ENCODE measurements at regions not wholly inside any gene's neighbourhood (a gene's known extent, or its start where the extent isn't known, plus 50 kb on each side); places are given as distances from the start of the nearest gene placed in this dataset.
"Not testable (repeated sequence)": the region's sequence is repeated elsewhere in the genome, so short reads cannot be mapped to it uniquely, and the experiment has no call there.

- DNase-seq (ENCODE audit: low read depth in 1 of 2, low spot score in 1 of 2) = no peak
Observed at GRCh38 chr19:28397306-28397705, 815.6 kb downstream of the UQCRFS1 start.

DNA sequence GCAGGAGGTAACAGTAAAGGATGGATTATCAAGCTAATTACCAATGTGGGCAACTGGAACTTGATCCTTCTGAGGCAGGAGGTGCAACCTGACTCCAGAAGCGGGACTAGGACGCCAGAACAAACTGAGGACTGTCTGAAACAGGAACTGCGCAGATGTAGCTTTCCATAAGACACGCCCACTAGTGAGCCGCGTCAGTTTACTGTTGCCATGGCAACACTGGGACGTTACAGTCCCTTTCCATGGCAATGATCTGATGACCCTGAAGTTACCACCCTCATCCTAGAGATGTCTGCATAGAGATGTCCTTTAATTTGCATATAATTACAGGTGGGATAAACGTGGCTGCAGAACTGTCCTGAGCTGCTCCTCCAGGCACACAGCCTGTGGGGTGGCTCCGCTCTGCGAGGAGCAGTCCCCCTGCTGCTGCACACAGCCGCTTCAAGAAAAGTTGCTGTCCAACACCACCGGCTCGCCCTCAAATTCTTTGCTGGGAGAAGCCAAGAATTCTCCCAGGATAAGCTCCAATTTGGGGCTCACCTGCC lies 816.6 kb downstream of the UQCRFS1 start:
- no peak for DNase-seq (ENCODE audit: low read depth in 1 of 2, low spot score in 1 of 2)

GRCh38 chr19:28394725-28395124 lies 818.2 kb downstream of the UQCRFS1 start:
- no peak for DNase-seq (ENCODE audit: low read depth in 1 of 2, low spot score in 1 of 2)

GRCh38 chr19:28393574-28394336 lies 819.2 kb downstream of the UQCRFS1 start:
- DNase-seq (ENCODE audit: low read depth in 1 of 2, low spot score in 1 of 2) = no peak

DNA sequence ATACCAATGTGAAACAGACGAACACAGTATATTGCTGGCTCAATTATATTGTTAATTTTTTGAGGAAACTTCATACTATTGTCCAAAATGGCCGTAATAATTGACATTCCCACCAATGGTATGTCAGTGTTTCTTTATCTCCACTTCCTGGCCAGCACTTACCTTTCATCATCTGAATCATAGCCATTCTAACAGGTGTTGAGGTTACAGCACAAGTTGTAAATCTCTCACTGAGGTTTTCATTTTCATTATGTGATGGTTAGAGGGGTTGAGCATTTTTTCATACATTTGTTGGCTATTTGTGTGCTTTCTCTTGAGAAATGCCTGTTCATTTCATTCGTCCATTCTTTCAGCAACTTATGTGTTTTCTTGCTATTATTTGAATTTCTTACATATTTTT lies 824.0 kb downstream of the UQCRFS1 start:
- no peak for DNase-seq (ENCODE audit: low read depth in 1 of 2, low spot score in 1 of 2)

DNA sequence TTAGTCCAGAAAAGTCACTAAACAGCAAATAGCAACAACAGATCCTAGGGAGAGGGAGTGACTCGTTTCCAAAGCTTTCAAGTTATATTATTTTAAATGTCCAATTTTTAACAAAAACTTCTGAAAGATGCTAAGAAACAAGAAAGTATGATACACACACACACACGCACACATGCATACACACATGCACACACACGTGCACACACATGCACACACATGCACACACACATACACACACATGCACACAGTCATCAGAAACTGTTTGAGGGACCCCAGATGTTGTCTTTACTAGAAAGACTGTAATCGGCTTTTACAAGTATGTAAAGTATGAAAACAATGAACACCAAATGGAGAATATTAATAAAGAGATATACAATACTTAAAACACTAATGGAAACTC lies 825.4 kb downstream of the UQCRFS1 start:
- no peak for DNase-seq (ENCODE audit: low read depth in 1 of 2, low spot score in 1 of 2)

DNA sequence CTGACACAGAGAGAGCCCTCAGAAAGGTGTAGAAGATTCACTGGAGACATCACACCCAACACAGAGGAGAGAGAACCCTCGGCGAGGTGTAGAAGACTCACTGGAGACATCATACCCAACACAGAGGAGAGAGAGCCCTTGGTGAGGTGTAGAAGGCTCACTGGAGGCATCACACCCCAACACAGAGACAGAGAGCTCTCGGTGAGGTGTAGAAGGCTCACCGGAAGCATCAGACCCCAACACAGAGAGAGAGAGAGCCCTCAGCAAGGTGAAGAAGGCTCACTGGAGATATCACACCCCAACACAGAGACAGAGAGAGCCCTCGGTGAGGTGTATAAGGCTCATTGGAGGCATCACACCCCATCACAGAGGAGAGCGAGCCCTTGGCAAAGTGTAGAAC lies 826.5 kb downstream of the UQCRFS1 start:
- DNase-seq (ENCODE audit: low read depth in 1 of 2, low spot score in 1 of 2) = no peak

GRCh38 chr19:28386066-28386465 lies 826.9 kb downstream of the UQCRFS1 start:
- no peak for DNase-seq (ENCODE audit: low read depth in 1 of 2, low spot score in 1 of 2)

DNA sequence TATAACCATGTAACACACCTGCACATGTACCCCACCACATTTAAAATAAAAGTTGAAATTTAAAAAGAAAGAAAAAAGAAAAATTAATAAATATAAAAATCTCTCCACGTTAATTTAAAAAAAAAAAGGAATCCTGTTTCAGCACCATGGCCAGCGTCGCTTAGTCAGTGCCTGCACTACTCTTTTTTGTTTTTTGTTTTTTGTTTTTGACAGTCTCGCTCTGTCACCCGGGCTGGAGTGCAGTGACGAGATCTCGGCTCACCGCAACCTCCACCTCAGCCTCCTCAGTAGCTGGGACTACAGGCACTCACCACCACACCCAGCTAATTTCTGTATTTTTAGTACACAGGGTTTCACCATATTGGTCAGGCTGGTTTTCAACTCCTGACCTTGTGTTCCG lies 835.9 kb downstream of the UQCRFS1 start:
- no peak for DNase-seq (ENCODE audit: low read depth in 1 of 2, low spot score in 1 of 2)

DNA sequence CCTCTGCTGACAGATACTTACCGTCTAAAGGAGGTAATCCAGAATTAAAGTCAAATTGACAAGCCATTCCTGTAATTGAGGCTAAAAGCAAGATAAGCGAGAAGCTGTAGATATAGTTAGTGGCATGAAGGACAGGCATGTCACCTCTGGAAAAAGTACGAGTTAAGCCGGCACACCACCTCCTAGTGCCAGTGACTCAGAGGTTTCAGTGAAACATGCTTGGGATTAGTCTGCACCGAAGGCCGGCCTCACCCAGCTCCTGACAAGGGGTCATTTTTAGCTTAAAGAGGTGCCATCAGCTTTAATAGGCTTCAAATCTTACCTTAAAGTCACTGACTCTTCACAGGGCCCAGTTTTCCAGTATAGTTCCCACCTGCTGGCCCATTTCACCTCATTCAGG lies 838.0 kb downstream of the UQCRFS1 start:
- no peak for DNase-seq (ENCODE audit: low read depth in 1 of 2, low spot score in 1 of 2)

DNA sequence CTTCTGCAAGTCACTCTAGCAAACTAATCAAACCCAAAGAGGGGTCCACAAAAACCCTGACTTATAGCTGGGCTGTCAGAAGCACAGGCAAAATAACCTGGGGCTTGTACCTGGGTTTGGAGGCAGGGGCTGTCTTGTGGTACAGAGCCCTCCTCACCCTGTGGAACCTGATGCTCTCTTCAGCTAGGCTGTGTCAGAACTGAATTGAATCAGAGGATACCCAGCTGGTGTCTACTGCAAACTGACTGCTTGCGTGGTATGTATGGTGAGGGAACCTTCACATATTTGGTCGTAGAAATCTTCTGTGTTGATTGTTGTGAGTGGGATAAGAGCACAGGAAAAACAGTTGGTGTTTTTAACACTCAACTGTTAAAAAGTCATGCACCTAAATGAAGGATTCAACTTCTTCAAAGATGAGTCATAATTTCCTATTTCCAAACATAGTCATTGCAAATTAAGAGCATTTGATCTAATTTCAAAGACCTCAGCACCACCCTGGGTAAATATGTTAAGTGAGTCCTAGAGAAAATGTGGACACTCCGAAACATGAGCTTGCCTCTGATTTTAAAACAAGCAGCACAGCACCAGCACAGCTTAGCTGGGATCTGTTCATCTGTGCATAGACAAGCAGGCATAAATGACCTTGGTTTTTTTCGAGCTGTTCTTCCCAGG lies 840.2 kb downstream of the UQCRFS1 start:
- no peak for DNase-seq (ENCODE audit: low read depth in 1 of 2, low spot score in 1 of 2)

DNA sequence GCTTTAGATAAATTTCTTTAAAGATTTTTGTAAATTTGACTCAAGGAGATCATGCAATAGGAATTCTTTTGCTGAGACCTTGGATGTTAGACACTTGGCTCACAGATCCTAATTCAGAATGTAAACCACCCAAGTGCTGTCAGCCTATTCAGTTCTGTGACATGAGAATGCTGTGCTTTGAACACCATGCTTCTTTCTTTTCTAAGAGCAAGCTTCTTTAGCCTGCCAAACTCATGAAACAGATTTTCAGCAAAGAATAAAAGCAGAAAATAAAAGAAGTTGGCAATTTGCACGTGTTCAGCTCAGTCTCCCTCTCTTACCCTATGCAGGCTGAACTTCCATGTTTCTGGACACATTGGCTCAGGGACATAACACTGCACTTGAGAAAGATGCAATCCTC lies 845.8 kb downstream of the UQCRFS1 start:
- DNase-seq (ENCODE audit: low read depth in 1 of 2, low spot score in 1 of 2) = no peak

- no peak for DNase-seq (ENCODE audit: low read depth in 1 of 2, low spot score in 1 of 2)
Observed at GRCh38 chr19:28363254-28363653, 849.7 kb downstream of the UQCRFS1 start.

GRCh38 chr19:28359431-28360414 lies 853.2 kb downstream of the UQCRFS1 start:
- no peak for DNase-seq (ENCODE audit: low read depth in 1 of 2, low spot score in 1 of 2)

- no peak for DNase-seq (ENCODE audit: low read depth in 1 of 2, low spot score in 1 of 2)
Observed at GRCh38 chr19:28358633-28359032, 854.3 kb downstream of the UQCRFS1 start.

DNA sequence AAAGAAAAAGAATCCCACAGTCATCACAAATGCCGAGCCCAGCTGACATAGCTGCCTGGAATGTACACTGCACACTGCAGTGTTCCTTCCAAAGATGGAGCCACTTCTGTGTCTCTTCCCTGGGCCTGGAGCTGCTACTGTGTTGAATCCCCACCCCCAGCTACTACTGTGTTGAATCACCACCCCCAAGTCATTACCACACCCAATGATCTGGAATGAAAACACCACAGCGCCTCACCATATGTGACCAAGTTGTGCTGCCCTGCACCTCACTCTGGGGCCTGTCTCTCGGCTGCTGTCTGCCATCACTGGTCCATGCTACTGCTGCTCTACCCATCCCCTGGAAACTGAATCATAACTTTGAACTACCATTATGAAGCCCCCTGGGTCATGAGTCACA lies 861.2 kb downstream of the UQCRFS1 start:
- DNase-seq (ENCODE audit: low read depth in 1 of 2, low spot score in 1 of 2) = no peak

DNA sequence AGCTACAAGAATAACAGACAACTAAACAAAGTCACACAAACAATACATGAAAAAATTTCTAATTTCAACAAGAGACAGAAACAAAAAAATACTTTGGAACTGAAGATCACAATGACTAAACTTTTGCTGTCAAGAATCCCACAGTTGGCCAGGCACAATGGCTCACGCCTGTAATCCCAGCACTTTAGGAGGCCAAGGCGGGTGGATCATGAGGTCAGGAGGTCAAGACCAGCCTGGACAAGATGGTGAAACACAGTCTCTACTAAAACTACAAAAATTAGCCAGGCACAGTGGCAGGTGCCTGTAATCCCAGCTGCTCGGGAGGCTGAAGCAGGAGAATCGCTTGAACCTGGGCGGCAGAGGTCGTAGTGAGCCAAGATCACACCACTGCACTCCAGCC lies 861.6 kb downstream of the UQCRFS1 start:
- not testable (repeated sequence) for DNase-seq (ENCODE audit: low read depth in 1 of 2, low spot score in 1 of 2)

DNA sequence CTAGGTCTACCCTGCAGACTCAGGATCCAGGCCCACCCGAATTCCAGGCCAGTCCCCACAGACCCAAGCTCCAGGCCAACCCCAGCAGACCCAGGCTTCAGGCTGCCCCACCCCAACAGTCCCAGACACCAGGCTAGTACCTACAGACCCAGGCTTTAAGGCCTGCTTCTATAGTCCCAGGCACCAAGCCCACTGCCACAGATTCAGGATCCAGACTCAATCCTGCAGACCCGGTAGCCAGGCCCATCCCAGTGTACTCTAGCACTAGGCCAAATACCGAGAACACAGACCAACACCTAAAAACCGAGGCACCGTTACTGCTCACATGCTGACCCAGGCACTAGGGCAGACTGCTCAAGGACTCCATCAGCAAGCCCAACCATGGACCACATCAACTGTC lies 862.3 kb downstream of the UQCRFS1 start:
- no peak for DNase-seq (ENCODE audit: low read depth in 1 of 2, low spot score in 1 of 2)

DNA sequence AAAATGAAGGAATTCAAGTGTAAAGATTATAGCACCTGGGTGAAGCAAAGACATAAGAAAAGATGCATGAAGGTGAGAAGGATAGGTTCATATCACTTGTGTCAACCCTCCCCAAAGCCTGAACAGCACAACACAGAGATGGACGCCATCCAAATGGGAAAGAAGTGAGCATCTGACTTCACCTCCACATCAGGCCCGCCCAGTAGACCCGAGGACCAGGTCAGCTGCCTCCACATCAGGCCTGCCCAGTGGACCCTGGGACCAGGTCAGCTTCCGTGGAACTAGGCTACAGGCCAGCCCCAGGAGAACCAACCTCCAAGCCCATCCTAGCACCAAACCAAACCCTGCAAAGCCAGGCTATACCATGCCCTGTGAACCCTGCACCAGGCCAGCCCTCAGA lies 862.9 kb downstream of the UQCRFS1 start:
- no peak for DNase-seq (ENCODE audit: low read depth in 1 of 2, low spot score in 1 of 2)

GRCh38 chr19:28349604-28350003 lies 863.3 kb downstream of the UQCRFS1 start:
- DNase-seq (ENCODE audit: low read depth in 1 of 2, low spot score in 1 of 2) = no peak

- DNase-seq (ENCODE audit: low read depth in 1 of 2, low spot score in 1 of 2) = no peak
Observed at GRCh38 chr19:28345811-28346210, 867.1 kb downstream of the UQCRFS1 start.
